ENCODE measurements at regions not wholly inside any gene's neighbourhood (a gene's known extent, or its start where the extent isn't known, plus 50 kb on each side); places are given as distances from the start of the nearest gene placed in this dataset.

DNA sequence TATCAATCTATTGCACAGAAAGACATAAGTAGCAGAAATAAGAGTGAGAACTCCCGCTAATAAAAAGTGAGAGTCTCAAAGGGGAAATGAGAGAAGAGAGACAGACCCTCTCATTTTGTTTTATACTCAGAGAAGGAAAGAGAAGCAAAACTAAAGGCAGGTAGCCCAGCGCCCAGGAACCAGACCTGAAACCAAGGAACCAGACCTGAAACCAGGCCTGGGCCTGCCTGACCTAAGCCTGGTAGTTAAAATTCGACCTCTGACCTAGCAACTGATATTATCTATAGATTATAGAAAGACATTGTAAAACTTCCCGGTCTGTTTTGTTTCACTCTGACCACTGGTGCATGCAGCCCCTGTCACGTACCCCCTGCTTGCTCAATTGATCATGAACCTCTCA is 134.5 kb upstream of the SEMA6A start:
- no peak for TF ChIP-seq SP1 (CRISPR knock-in tag; conservative IDR thresholded peaks at IDR 0.05)
- TF ChIP-seq, protein P1, sequence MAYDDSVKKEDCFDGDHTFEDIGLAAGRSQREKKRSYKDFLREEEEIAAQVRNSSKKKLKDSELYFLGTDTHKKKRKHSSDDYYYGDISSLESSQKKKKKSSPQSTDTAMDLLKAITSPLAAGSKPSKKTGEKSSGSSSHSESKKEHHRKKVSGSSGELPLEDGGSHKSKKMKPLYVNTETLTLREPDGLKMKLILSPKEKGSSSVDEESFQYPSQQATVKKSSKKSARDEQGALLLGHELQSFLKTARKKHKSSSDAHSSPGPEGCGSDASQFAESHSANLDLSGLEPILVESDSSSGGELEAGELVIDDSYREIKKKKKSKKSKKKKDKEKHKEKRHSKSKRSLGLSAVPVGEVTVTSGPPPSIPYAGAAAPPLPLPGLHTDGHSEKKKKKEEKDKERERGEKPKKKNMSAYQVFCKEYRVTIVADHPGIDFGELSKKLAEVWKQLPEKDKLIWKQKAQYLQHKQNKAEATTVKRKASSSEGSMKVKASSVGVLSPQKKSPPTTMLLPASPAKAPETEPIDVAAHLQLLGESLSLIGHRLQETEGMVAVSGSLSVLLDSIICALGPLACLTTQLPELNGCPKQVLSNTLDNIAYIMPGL (CRISPR knock-in tag; IDR thresholded peaks at IDR 0.05): no peak
- no peak for TF ChIP-seq CTCF (IDR thresholded peaks at IDR 0.05)
- TF ChIP-seq TEAD4 (CRISPR knock-in tag; IDR thresholded peaks at IDR 0.05): no peak
- TF ChIP-seq JUN (CRISPR knock-in tag; IDR thresholded peaks at IDR 0.05): no peak
- TF ChIP-seq, protein P2, sequence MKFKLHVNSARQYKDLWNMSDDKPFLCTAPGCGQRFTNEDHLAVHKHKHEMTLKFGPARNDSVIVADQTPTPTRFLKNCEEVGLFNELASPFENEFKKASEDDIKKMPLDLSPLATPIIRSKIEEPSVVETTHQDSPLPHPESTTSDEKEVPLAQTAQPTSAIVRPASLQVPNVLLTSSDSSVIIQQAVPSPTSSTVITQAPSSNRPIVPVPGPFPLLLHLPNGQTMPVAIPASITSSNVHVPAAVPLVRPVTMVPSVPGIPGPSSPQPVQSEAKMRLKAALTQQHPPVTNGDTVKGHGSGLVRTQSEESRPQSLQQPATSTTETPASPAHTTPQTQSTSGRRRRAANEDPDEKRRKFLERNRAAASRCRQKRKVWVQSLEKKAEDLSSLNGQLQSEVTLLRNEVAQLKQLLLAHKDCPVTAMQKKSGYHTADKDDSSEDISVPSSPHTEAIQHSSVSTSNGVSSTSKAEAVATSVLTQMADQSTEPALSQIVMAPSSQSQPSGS (CRISPR knock-in tag; IDR thresholded peaks at IDR 0.05; ENCODE audit: borderline replicate concordance, low read depth): no peak
- TF ChIP-seq, protein P3, sequence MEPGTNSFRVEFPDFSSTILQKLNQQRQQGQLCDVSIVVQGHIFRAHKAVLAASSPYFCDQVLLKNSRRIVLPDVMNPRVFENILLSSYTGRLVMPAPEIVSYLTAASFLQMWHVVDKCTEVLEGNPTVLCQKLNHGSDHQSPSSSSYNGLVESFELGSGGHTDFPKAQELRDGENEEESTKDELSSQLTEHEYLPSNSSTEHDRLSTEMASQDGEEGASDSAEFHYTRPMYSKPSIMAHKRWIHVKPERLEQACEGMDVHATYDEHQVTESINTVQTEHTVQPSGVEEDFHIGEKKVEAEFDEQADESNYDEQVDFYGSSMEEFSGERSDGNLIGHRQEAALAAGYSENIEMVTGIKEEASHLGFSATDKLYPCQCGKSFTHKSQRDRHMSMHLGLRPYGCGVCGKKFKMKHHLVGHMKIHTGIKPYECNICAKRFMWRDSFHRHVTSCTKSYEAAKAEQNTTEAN (CRISPR knock-in tag; IDR thresholded peaks at IDR 0.05): no peak
- TF ChIP-seq MAX (CRISPR knock-in tag; IDR thresholded peaks at IDR 0.05): no peak
- no peak for TF ChIP-seq CDX4 (CRISPR knock-in tag; IDR thresholded peaks at IDR 0.05; ENCODE audit: borderline replicate concordance)
- no peak for TF ChIP-seq ZNF121 (CRISPR knock-in tag; IDR thresholded peaks at IDR 0.05)
- no peak for TF ChIP-seq ZNF416 (CRISPR knock-in tag; IDR thresholded peaks at IDR 0.05)
- TF ChIP-seq, protein P4, sequence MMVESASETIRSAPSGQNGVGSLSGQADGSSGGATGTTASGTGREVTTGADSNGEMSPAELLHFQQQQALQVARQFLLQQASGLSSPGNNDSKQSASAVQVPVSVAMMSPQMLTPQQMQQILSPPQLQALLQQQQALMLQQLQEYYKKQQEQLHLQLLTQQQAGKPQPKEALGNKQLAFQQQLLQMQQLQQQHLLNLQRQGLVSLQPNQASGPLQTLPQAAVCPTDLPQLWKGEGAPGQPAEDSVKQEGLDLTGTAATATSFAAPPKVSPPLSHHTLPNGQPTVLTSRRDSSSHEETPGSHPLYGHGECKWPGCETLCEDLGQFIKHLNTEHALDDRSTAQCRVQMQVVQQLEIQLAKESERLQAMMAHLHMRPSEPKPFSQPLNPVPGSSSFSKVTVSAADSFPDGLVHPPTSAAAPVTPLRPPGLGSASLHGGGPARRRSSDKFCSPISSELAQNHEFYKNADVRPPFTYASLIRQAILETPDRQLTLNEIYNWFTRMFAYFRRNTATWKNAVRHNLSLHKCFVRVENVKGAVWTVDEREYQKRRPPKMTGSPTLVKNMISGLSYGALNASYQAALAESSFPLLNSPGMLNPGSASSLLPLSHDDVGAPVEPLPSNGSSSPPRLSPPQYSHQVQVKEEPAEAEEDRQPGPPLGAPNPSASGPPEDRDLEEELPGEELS (CRISPR knock-in tag; IDR thresholded peaks at IDR 0.05): no peak
- no peak for TF ChIP-seq NR1H2 (CRISPR knock-in tag; IDR thresholded peaks at IDR 0.05)
